ENCODE measurements at regions not wholly inside any gene's neighbourhood (a gene's known extent, or its start where the extent isn't known, plus 50 kb on each side); places are given as distances from the start of the nearest gene placed in this dataset.

GRCh38 chr1:10861822-10862221 lies 65.4 kb upstream of the CASZ1 start:
- no peak for TF ChIP-seq CTCF (IDR thresholded peaks at IDR 0.05; ENCODE audit: insufficient read depth, missing control alignments)

GRCh38 chr1:10862743-10863335 lies 66.4 kb upstream of the CASZ1 start:
- TF ChIP-seq CTCF (IDR thresholded peaks at IDR 0.05; ENCODE audit: insufficient read depth, missing control alignments): no peak
- no peak for DNase-seq (ENCODE audit: insufficient read length, low spot score)
- FAIRE-seq: no peak

More at GRCh38 chr1:10861822-10862221, 65.4 kb upstream of the CASZ1 start:
- DNase-seq (ENCODE audit: insufficient read length, low spot score) (no peak), FAIRE-seq (no peak)

GRCh38 chr1:10863886-10864285 lies 67.4 kb upstream of the CASZ1 start:
- no peak for TF ChIP-seq CTCF (IDR thresholded peaks at IDR 0.05; ENCODE audit: insufficient read depth, missing control alignments)
- DNase-seq (ENCODE audit: insufficient read length, low spot score): no peak
- FAIRE-seq: no peak

- DNase-seq (ENCODE audit: insufficient read length, low spot score): no peak
- TF ChIP-seq CTCF (IDR thresholded peaks at IDR 0.05; ENCODE audit: insufficient read depth, missing control alignments): no peak
- no peak for FAIRE-seq
Observed at GRCh38 chr1:10864776-10865175, 68.3 kb upstream of the CASZ1 start.

GRCh38 chr1:10865518-10866320 lies 69.3 kb upstream of the CASZ1 start:
- TF ChIP-seq CTCF (IDR thresholded peaks at IDR 0.05; ENCODE audit: insufficient read depth, missing control alignments): no peak
- FAIRE-seq (no peak), DNase-seq (ENCODE audit: insufficient read length, low spot score) (no peak)

GRCh38 chr1:10866321-10867093 lies 70.1 kb upstream of the CASZ1 start:
- FAIRE-seq: no peak
- no peak for DNase-seq (ENCODE audit: insufficient read length, low spot score)
- TF ChIP-seq CTCF (IDR thresholded peaks at IDR 0.05; ENCODE audit: insufficient read depth, missing control alignments): no peak
